PFSK-1 (cell line): ENCODE measurements at regions not wholly inside any gene's neighbourhood (a gene's known extent, or its start where the extent isn't known, plus 50 kb on each side); places are given as distances from the start of the nearest gene placed in this dataset.

ENCODE experiments used
- FOXP2 ChIP-seq: optimal IDR thresholded peaks from 2 replicates; pipeline ENCODE3; 2011; ENCODE audit warnings: borderline replicate concordance, control low read depth, inconsistent platforms; ENCODE audit not compliant: insufficient read depth; ENCODE audit errors: extremely low read length, extremely low read depth
- POLR2AphosphoS5 ChIP-seq: IDR thresholded peaks from 2 replicates; pipeline ENCODE4 v1.6.1; 2012; ENCODE audit warnings: low read depth, mild to moderate bottlenecking, control low read depth, low read length, moderate library complexity
- SIN3A ChIP-seq: IDR thresholded peaks from 2 replicates; pipeline ENCODE4 v1.6.1; 2012; ENCODE audit warnings: mild to moderate bottlenecking, low read length, moderate library complexity, borderline replicate concordance; ENCODE audit not compliant: insufficient read depth
- TAF1 ChIP-seq: IDR thresholded peaks from 2 replicates; pipeline ENCODE4 v1.6.1; 2012; ENCODE audit warnings: low read length, control low read depth, borderline replicate concordance; ENCODE audit not compliant: insufficient read depth
- TF ChIP-seq, protein P1 (sequence below), 2 experiments: IDR thresholded peaks; 2 replicates each; pipeline versions ENCODE4 v1.6.1 to v1.8.0; 2011 to 2012; ENCODE audit warnings: low read depth in 2 of 2, low read length in 2 of 2, control low read depth in 1 of 2, inconsistent platforms in 1 of 2, mild to moderate bottlenecking in 1 of 2, moderate library complexity in 1 of 2; ENCODE audit not compliant: insufficient read depth in 1 of 2

DNA sequence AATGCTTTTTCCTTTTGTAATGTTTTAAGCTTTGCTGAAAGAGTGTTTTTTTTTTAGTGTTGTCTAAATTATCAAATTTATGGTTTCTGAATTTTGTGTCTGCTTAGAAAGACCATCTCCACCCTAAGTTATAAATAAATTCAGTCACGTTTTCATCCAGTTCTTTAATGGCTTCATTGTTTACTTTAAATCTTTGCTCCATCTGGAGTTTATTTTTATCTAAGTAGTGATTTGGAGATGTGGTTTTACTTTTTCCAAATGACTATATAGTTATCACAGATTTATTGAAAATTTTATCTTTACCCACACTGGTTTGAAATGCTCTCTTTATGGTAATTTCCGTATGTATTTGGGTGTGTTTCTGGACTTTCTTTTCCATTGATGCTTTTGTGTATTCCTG is 577.2 kb upstream of the ZNF608 start:
- no peak for TF ChIP-seq SIN3A
- no peak for TF ChIP-seq TAF1
- TF ChIP-seq, protein P1, sequence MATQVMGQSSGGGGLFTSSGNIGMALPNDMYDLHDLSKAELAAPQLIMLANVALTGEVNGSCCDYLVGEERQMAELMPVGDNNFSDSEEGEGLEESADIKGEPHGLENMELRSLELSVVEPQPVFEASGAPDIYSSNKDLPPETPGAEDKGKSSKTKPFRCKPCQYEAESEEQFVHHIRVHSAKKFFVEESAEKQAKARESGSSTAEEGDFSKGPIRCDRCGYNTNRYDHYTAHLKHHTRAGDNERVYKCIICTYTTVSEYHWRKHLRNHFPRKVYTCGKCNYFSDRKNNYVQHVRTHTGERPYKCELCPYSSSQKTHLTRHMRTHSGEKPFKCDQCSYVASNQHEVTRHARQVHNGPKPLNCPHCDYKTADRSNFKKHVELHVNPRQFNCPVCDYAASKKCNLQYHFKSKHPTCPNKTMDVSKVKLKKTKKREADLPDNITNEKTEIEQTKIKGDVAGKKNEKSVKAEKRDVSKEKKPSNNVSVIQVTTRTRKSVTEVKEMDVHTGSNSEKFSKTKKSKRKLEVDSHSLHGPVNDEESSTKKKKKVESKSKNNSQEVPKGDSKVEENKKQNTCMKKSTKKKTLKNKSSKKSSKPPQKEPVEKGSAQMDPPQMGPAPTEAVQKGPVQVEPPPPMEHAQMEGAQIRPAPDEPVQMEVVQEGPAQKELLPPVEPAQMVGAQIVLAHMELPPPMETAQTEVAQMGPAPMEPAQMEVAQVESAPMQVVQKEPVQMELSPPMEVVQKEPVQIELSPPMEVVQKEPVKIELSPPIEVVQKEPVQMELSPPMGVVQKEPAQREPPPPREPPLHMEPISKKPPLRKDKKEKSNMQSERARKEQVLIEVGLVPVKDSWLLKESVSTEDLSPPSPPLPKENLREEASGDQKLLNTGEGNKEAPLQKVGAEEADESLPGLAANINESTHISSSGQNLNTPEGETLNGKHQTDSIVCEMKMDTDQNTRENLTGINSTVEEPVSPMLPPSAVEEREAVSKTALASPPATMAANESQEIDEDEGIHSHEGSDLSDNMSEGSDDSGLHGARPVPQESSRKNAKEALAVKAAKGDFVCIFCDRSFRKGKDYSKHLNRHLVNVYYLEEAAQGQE (IDR thresholded peaks at IDR 0.05; ENCODE audit: insufficient read depth in 1 of 2, low read depth in 2 of 2, low read length in 2 of 2): no peak
- TF ChIP-seq FOXP2: no peak
- no peak for TF ChIP-seq POLR2AphosphoS5

DNA sequence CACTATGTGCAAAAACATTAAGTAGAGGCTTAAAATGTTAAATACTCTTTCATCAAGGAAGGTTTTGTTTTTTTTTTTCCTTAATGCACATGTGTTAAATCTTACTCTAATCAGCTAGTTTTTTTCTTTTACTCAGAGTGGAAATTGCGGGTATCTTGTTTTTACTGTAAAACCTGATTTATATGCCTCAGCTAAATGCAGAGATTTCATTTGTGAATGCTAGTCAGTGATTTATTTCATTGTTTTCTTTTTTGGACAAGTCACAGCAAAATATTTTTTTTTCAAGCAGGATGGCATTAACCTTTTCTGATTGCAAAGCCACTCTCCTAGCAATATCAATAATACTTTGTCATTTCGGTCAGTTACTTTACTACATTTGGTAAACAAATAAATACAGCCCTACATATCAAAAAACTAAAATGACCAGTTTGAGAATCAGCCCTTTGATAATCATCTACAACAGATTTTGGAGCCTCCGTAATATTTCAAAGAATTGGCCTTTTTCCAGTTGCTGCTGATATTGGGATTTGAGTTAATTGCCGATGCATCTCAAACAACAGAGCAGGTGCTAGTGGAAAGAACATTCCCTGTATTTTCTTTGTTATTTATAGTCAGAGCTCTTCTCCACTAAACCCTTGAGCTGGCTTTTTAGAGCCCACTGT is 579.2 kb upstream of the ZNF608 start:
- TF ChIP-seq TAF1: no peak
- TF ChIP-seq FOXP2: no peak
- TF ChIP-seq, protein P1 (IDR thresholded peaks at IDR 0.05; ENCODE audit: insufficient read depth in 1 of 2, low read depth in 2 of 2, low read length in 2 of 2): no peak
- no peak; the same call in 1 of the 2 replicates for TF ChIP-seq POLR2AphosphoS5
- no peak for TF ChIP-seq SIN3A

DNA sequence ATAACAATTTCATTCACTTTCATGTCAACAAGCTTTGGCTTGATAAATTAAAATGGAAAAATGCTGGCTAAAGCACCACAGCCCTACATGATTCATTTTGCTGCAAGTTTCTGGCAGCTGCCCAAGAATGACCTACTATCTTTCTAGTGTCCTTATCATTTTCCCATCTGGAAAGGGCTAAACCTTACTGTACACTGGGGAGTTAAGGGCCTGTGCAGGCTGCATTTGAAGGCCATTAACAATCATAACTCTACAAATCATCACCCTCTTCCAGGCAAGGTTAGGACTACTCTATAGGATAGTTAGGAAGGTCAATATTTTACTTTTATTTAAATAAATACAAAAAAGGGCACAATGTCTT is 579.7 kb upstream of the ZNF608 start:
- TF ChIP-seq POLR2AphosphoS5: no peak
- no peak for TF ChIP-seq TAF1
- TF ChIP-seq, protein P1 (IDR thresholded peaks at IDR 0.05; ENCODE audit: insufficient read depth in 1 of 2, low read depth in 2 of 2, low read length in 2 of 2): no peak
- no peak for TF ChIP-seq FOXP2
- no peak for TF ChIP-seq SIN3A

DNA sequence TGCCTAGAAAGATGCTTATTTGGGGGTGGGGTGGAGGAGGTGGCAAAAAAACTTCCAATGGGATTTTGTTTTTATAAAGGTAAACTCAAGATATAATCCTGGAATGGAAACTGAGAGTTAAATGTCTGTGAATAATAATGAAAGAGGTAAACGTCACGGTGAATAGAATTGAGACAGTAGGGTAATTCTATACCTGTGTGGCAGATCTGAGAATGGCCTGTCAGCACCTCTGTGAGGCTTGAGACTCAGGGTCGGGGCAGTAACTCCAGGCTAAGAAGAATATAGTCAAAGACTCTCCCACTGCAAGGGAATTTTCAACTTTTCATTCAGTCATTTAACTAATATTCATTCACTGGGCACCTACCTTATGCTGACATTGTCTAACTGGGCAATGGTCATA is 581.2 kb upstream of the ZNF608 start:
- TF ChIP-seq SIN3A: no peak
- TF ChIP-seq FOXP2: no peak
- TF ChIP-seq, protein P1 (IDR thresholded peaks at IDR 0.05; ENCODE audit: insufficient read depth in 1 of 2, low read depth in 2 of 2, low read length in 2 of 2): no peak
- no peak for TF ChIP-seq TAF1
- no peak for TF ChIP-seq POLR2AphosphoS5
